ENCODE measurements at regions not wholly inside any gene's neighbourhood (a gene's known extent, or its start where the extent isn't known, plus 50 kb on each side); places are given as distances from the start of the nearest gene placed in this dataset.

DNA sequence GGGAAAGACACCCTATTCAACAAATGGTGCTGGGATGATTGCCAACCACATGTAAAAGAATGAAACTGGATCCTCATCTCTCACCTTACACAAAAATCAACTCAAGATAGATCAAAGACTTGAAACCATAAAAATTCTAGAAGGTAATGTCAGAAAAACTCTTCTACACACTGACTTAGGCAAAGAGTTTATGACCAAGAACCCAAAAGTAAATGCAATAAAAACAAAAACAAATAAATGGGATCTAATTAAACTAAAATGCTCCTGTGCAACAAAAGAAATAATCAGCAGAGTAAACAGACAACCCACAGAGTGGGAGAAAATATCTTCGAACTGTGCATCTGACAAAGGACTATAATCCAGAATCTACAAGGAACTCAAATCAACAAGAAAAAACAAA is 504.2 kb upstream of the MBL2 start:
- TF ChIP-seq POLR2A (IDR thresholded peaks at IDR 0.05) (no peak), EP300 (IDR thresholded peaks at IDR 0.05) (no peak)
- TF ChIP-seq, protein P1, sequence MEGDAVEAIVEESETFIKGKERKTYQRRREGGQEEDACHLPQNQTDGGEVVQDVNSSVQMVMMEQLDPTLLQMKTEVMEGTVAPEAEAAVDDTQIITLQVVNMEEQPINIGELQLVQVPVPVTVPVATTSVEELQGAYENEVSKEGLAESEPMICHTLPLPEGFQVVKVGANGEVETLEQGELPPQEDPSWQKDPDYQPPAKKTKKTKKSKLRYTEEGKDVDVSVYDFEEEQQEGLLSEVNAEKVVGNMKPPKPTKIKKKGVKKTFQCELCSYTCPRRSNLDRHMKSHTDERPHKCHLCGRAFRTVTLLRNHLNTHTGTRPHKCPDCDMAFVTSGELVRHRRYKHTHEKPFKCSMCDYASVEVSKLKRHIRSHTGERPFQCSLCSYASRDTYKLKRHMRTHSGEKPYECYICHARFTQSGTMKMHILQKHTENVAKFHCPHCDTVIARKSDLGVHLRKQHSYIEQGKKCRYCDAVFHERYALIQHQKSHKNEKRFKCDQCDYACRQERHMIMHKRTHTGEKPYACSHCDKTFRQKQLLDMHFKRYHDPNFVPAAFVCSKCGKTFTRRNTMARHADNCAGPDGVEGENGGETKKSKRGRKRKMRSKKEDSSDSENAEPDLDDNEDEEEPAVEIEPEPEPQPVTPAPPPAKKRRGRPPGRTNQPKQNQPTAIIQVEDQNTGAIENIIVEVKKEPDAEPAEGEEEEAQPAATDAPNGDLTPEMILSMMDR (IDR thresholded peaks at IDR 0.05) = no peak
